ENCODE measurements at regions not wholly inside any gene's neighbourhood (a gene's known extent, or its start where the extent isn't known, plus 50 kb on each side); places are given as distances from the start of the nearest gene placed in this dataset.
A peak's percentile ranks its signal among the peaks of the same experiment; 100 is the strongest.
"Not testable (repeated sequence)": the region's sequence is repeated elsewhere in the genome, so short reads cannot be mapped to it uniquely, and the experiment has no call there.

- DNase-seq (ENCODE audit: low spot score), result no peak
These were observed 640.0 kb upstream of the GJE1 start for GRCh38 chr6:141492521-141493284.

DNA sequence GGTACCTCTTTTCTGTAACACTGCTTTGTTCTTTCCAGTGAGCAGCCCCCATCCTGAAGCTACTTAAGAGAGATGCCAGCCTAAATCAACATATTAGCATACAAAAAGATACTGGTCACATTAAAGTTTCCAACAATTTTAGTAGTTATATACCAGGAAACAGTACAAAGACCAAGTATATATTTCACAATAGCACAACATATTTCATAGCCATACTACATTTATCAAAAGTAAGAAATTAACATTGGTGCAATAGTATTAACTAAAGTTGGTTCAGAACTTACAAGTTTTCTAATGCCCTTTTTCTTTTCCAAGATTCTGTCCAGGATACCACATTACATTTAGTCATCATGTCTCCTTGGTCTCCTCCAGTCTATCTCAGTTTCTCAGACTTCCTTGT, 641.0 kb upstream of the GJE1 start:
- no peak for DNase-seq (ENCODE audit: low spot score)

DNA sequence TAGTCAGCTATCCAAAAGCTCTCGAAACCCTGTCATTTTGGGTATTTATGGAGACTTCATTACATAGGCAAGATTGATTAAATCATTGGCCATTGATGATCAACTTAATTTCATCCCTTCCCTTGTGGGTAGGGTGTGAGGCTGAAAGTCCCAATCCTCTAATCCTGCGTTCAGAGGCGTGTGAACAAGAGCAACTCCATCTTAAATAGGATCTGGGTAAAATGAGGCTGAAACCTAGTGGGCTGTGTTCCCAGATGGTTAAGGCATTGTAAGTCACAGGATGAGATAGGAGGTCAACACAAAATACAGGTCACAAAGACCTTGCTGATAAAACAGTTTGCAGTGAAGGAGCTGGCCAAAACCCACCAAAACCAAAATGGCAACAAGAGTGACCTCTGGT, 641.7 kb upstream of the GJE1 start:
- no peak for DNase-seq (ENCODE audit: low spot score)

GRCh38 chr6:141488488-141488887, 644.2 kb upstream of the GJE1 start:
- no peak for DNase-seq (ENCODE audit: low spot score)

- no peak for DNase-seq (ENCODE audit: low spot score)
These were observed 645.8 kb upstream of the GJE1 start for GRCh38 chr6:141486942-141487341.

DNA sequence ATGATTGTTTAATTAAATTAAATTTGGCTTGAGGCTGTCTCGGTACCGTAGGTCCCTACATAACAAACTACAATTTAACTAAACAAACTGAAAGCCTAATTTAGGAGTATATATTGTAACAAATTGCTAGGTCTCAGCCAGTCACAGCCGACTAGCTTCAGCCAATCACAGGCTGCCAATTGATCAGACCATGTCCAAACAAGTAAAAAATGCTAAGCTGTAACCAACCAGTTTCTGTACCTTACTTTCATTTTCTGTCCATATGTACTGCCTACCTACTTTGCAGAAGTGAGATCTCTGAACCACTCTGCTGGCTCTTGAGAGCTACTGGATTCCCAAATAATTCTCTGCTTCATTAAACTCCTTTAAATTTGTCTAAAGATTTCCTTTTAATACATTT, 648.0 kb upstream of the GJE1 start:
- DNase-seq (ENCODE audit: low spot score), result peak; percentile 27

- DNase-seq (ENCODE audit: low spot score), result peak; percentile 23
These were observed 649.1 kb upstream of the GJE1 start for GRCh38 chr6:141483598-141484061.

DNA sequence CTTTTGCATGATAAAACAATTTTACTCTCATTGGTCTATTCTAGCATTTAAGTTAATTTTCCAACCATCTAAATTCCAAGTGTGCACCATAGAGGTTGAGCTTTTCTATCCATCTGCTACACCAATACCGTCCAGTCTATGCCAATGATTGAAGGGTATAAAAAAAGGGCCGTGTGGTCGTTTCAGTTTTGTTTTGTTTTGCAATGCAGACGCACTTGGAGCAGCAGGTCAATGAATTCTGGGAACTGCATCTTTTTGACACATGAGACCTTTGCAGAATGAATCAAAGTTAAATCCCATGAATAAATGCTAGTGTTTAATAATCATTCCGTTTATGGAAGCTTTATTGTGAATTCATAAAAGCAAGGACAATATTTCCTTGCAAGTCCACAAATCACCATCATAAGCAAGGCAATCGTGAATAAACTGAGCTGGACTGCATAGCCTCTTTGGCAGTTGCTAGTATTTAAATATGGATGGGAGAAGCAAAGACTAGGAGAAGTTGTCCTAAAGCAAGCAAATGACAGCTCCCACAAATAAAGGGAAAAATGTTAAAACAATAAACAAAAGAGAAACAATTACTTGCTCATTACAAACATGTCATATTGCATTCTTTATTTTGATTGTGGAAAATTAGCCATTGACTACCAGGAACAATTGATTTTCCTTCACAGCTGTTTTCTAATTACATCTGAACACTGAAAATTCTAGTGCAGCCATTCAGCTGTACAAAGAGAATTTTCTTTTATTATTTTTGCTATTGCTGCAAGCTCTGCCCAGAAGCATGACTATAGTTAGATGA, 649.7 kb upstream of the GJE1 start:
- DNase-seq (ENCODE audit: low spot score), result peak; percentile 8

GRCh38 chr6:141475259-141475658, 657.5 kb upstream of the GJE1 start:
- DNase-seq (ENCODE audit: low spot score), result no peak

GRCh38 chr6:141472162-141472928, 660.4 kb upstream of the GJE1 start:
- no peak for DNase-seq (ENCODE audit: low spot score)

GRCh38 chr6:141470810-141471209, 661.9 kb upstream of the GJE1 start:
- DNase-seq (ENCODE audit: low spot score), result no peak

DNA sequence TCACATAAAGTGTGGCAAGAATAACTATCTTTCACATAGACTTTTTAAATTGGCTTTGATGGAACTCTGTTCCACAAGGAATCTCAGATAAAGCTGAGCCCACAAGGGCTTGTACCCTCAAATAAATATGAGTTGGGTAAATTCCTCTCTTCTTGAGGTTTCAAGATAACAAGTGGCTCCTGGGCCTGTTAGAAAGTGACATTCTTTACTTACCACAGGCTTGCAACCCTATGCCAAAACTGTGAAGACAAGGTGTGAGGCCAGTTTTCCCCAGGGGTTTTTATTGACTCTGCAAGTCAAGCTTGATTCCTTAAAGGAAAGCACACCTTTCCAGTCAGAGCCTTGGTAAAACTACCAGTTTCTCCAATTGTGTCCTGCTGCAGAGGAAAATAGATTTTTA, 664.8 kb upstream of the GJE1 start:
- DNase-seq (ENCODE audit: low spot score), result no peak

DNA sequence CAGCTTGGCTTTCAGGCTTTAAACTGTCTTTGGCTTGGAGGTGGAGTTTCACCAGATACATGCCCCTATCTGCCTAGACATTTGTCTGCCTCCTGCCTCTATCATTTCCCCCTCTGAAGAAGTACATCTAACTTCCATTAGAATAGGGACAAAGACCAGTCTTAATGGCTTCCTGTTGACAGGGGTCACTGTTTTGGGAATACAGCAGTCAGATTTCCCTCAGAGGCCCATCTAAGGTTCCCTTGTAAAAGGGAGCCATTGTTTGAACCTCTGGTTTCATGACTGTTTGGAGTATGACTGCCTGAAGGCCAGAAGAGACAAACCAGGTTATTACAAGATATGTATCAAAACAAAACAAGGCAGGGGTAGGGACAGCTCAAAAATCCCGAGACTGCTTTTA, 665.7 kb upstream of the GJE1 start:
- DNase-seq (ENCODE audit: low spot score), result no peak

DNA sequence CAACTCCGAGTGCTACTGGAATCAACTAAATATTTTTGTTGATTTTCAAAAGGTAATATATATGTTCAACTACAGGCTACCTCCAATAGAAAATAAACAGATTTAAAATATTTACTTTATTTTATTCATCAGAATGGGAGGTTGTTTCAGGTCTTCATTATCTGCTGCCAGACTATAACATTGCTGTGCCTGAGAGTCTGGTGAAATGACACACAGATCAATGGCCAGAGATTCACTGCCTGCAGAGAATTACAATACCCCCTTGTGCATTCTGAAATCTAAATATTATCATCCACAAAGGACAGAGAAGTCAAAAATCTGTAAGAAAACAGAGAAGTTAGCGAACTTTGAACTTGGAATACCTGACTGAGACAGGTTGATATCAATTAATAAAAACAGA, 667.8 kb upstream of the GJE1 start:
- no peak for DNase-seq (ENCODE audit: low spot score)

DNA sequence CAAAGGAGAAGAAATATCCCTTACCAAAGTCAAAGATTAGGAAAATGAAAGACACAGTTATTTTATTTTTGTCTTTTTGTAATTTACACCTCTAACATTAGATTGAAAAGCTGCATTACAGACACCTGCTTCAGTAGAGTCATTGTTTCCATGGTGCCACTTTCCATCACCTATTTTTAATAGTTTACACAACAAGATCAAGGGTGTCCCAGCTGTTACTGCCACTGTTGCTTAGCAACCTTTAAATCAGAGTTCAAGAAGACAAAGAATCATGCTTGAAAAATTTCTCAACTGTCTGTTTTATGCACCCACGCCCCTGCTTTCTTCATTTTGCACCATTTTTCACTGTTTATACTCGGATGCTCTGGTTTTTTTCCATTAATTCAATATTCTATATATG, 668.2 kb upstream of the GJE1 start:
- no peak for DNase-seq (ENCODE audit: low spot score)

DNA sequence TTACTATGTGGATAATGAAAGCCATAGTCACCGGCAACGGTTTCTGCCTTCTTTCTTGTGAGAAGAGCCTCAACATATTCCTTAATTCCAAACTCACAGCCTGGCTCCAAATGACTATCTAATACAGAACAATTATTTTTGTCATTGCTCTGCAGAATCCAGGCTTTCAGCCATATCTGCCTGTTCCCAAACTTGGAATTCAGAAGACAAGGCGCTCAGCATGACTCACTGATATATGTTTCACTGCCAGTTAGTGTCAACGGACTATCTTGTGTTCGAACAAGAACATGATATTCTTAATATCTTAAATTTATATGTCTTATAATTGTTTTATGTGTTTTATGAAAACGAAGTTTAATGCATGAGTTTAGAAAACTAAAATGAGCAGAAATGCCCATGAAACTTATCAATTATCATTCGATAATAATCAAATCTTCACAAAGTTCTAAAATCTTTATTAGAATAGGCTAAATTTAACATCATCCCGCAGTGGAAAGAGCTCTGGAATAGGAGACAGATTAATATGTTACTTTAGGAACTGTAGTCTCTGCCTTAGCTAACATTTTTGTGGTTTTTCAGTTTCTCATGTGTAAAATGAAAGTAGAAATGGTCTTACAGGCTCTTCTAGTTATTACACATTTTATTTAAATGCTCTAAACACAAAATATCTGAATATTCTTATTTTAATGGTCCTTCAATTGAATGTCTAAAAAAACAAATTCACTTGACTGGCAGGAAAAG, 669.3 kb upstream of the GJE1 start:
- no peak for DNase-seq (ENCODE audit: low spot score)

DNA sequence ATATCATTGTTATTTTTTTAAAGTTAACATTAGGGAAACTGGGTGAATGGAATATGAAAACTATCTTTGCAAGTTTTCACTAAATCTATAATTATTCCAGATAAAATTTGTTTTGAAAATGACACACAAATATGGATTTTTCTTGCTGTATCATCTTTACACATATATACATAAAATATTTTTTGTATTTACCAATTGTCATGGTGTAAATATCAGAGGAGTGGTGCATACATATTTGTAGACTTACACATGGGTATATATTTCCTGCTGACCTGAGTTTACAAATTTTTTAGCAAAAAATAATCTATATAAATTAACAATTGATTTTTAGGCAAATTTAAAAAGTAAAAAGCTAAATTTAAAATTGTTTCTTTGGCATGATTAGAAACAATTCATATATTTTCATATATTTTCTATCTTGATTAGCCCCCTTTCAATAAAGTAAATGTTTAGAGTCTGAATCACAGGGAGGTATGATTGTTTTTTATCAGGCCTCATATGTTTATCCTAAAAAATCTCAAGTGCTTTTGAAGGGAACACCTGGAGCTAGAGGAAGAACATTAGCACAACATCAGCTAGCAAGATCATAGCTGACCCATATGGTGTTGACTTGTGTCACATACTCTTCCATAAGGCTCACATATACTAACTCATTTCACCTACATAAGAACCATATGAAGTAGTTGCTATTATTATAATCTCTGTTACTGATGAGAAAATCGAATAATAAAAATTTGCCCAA, 671.8 kb upstream of the GJE1 start:
- DNase-seq (ENCODE audit: low spot score), result no peak

- DNase-seq (ENCODE audit: low spot score), result not testable (repeated sequence)
These were observed 672.5 kb upstream of the GJE1 start for GRCh38 chr6:141460245-141460644.

- not testable (repeated sequence) for DNase-seq (ENCODE audit: low spot score)
These were observed 674.7 kb upstream of the GJE1 start for GRCh38 chr6:141457984-141458383.

GRCh38 chr6:141452354-141452686, 680.4 kb upstream of the GJE1 start:
- no peak for DNase-seq (ENCODE audit: low spot score)
